ENCODE measurements at regions not wholly inside any gene's neighbourhood (a gene's known extent, or its start where the extent isn't known, plus 50 kb on each side); places are given as distances from the start of the nearest gene placed in this dataset.

- Histone ChIP-seq H4K20me1 (ENCODE audit: control insufficient read depth, insufficient read depth, low read length, poor library complexity, severe bottlenecking) (no peaks in the 10 kb centered on the region), H3K27ac (ENCODE audit: low read length in 2 of 2) (no peak overlapping the region), H2AFZ (ENCODE audit: insufficient read depth, low read depth, low read length, poor library complexity, severe bottlenecking) (no peak overlapping the region), H3K27me3 (replicated peaks in 1 of 4; ENCODE audit: control extremely low read depth in 1 of 4, control insufficient read depth in 3 of 4, insufficient read depth in 4 of 4, low read length in 3 of 4) (no peaks in the 10 kb centered on the region), H3K9ac (ENCODE audit: low read length) (no peak overlapping the region), H3K4me3 (ENCODE audit: control extremely low read depth in 1 of 5, extremely low read depth in 1 of 5, insufficient read depth in 1 of 5, low read depth in 2 of 5, low read length in 4 of 5) (no peak overlapping the region), H3K9me3 (ENCODE audit: control extremely low read depth in 1 of 3, control insufficient read depth in 2 of 3, insufficient read depth in 1 of 3, low read length in 2 of 3) (no peaks in the 10 kb centered on the region), H3K36me3 (replicated peaks in 1 of 2; ENCODE audit: control extremely low read depth in 1 of 2, control insufficient read depth in 1 of 2, extremely low read depth in 1 of 2, insufficient read depth in 2 of 2, low read length in 1 of 2) (no peaks in the 10 kb centered on the region), H3K79me2 (ENCODE audit: control insufficient read depth, insufficient read depth, low read length) (no peaks in the 10 kb centered on the region), H3K4me1 (ENCODE audit: control insufficient read depth in 2 of 2, insufficient read depth in 2 of 2, low read length in 2 of 2) (no peaks in the 10 kb centered on the region), H3K4me2 (replicated peaks; ENCODE audit: low read depth, low read length, poor library complexity, severe bottlenecking) (no peak overlapping the region)
- H3K9me3 Mint-ChIP-seq (ENCODE audit: insufficient read depth): no peaks in the 10 kb centered on the region
- no peaks in the 10 kb centered on the region for H3K27me3 Mint-ChIP-seq
- POLR2A ChIA-PET: no interaction called here
- intact Hi-C loops (cut with micrococcal nuclease): no loop called here
- H3K4me3 Mint-ChIP-seq: no peak overlapping the region
- no peak for TF ChIP-seq CTCF (IDR thresholded peaks at IDR 0.05)
- TF ChIP-seq EZH2 (IDR thresholded peaks at IDR 0.05; ENCODE audit: borderline replicate concordance, insufficient read depth, low read depth, low read length, poor library complexity, severe bottlenecking): no peak
- ATAC-seq (ENCODE audit: low read depth): no peak
- CTCF ChIA-PET: no interaction called here
- WGBS (ENCODE audit: insufficient coverage): 100% methylated on average over 1 of the region's 2 CpGs
- H3K27ac Mint-ChIP-seq: no peak overlapping the region
- no peak for DNase-seq
- H3K4me1 Mint-ChIP-seq: no peaks in the 10 kb centered on the region
These were observed 132.6 kb upstream of the PDE4D start for GRCh38 chr5:60026161-60026560.

- H3K4me1 Mint-ChIP-seq: no peaks in the 10 kb centered on the region
- intact Hi-C loops (cut with micrococcal nuclease): no loop called here
- no peak overlapping the region for H3K9ac ChIP-seq (ENCODE audit: low read length)
- POLR2A ChIA-PET: no interaction called here
- H3K9me3 ChIP-seq (ENCODE audit: control extremely low read depth in 1 of 3, control insufficient read depth in 2 of 3, insufficient read depth in 1 of 3, low read length in 2 of 3): no peaks in the 10 kb centered on the region
- H2AFZ ChIP-seq (ENCODE audit: insufficient read depth, low read depth, low read length, poor library complexity, severe bottlenecking): no peak overlapping the region
- no peaks in the 10 kb centered on the region for H4K20me1 ChIP-seq (ENCODE audit: control insufficient read depth, insufficient read depth, low read length, poor library complexity, severe bottlenecking)
- no peaks in the 10 kb centered on the region for H3K4me1 ChIP-seq (ENCODE audit: control insufficient read depth in 2 of 2, insufficient read depth in 2 of 2, low read length in 2 of 2)
- ATAC-seq (ENCODE audit: low read depth) (no peak), DNase-seq (no peak)
- H3K79me2 ChIP-seq (ENCODE audit: control insufficient read depth, insufficient read depth, low read length): no peaks in the 10 kb centered on the region
- CTCF ChIA-PET: no interaction called here
- H3K27ac ChIP-seq (ENCODE audit: low read length in 2 of 2): no peak overlapping the region
- TF ChIP-seq EZH2 (IDR thresholded peaks at IDR 0.05; ENCODE audit: borderline replicate concordance, insufficient read depth, low read depth, low read length, poor library complexity, severe bottlenecking) (no peak), CTCF (IDR thresholded peaks at IDR 0.05) (no peak)
- no peak overlapping the region for H3K27ac Mint-ChIP-seq
- no peaks in the 10 kb centered on the region for H3K27me3 Mint-ChIP-seq
- no peak overlapping the region for H3K4me3 Mint-ChIP-seq
- H3K4me2 ChIP-seq (replicated peaks; ENCODE audit: low read depth, low read length, poor library complexity, severe bottlenecking): no peak overlapping the region
- H3K9me3 Mint-ChIP-seq (ENCODE audit: insufficient read depth): no peaks in the 10 kb centered on the region
- no peaks in the 10 kb centered on the region for H3K27me3 ChIP-seq (replicated peaks in 1 of 4; ENCODE audit: control extremely low read depth in 1 of 4, control insufficient read depth in 3 of 4, insufficient read depth in 4 of 4, low read length in 3 of 4)
- H3K36me3 ChIP-seq (replicated peaks in 1 of 2; ENCODE audit: control extremely low read depth in 1 of 2, control insufficient read depth in 1 of 2, extremely low read depth in 1 of 2, insufficient read depth in 2 of 2, low read length in 1 of 2): no peaks in the 10 kb centered on the region
- no peak overlapping the region for H3K4me3 ChIP-seq (ENCODE audit: control extremely low read depth in 1 of 5, extremely low read depth in 1 of 5, insufficient read depth in 1 of 5, low read depth in 2 of 5, low read length in 4 of 5)
These were observed 130.6 kb upstream of the PDE4D start for GRCh38 chr5:60024104-60024503.
